ENCODE measurements at regions not wholly inside any gene's neighbourhood (a gene's known extent, or its start where the extent isn't known, plus 50 kb on each side); places are given as distances from the start of the nearest gene placed in this dataset.

- TF ChIP-seq POLR2A (IDR thresholded peaks at IDR 0.05) = no peak
- no peak for TF ChIP-seq CTCF (IDR thresholded peaks at IDR 0.05)
- no peaks in the 10 kb centered on the region for H3K36me3 ChIP-seq (replicated peaks in 1 of 2)
- intact Hi-C loops (cut with DNase I) = no loop called here
These were observed 775.7 kb downstream of the TMTC2 start for GRCh38 chr12:83462419-83462818.

GRCh38 chr12:83461336-83461935 is 774.7 kb downstream of the TMTC2 start:
- DNase-seq = no peak
- H3K27ac ChIP-seq = no peak overlapping the region
- 60 to 72% (median 71%) methylated on average over 3 of the region's 3 CpGs for WGBS, 4 donors
- intact Hi-C loops (cut with DNase I) = no loop called here
- peaks cover 0 to 5% (median 0%) of the 10 kb centered on the region in 3 donors for H3K9me3 ChIP-seq (replicated peaks in 1 of 3)
- no peaks in the 10 kb centered on the region for H3K4me1 ChIP-seq (replicated peaks in 1 of 2)
- no peak overlapping the region for H3K4me3 ChIP-seq
- no peaks in the 10 kb centered on the region for H3K36me3 ChIP-seq (replicated peaks in 1 of 2)
- TF ChIP-seq CTCF (IDR thresholded peaks at IDR 0.05) (no peak), POLR2A (IDR thresholded peaks at IDR 0.05) (no peak)
- H3K27me3 ChIP-seq = no peaks in the 10 kb centered on the region

More at GRCh38 chr12:83462419-83462818, 775.7 kb downstream of the TMTC2 start:
- Histone ChIP-seq H3K4me3 (no peak overlapping the region), H3K27ac (no peak overlapping the region), H3K9me3 (replicated peaks in 1 of 3) (peaks cover 0 to 5% (median 0%) of the 10 kb centered on the region in 3 donors), H3K27me3 (no peaks in the 10 kb centered on the region), H3K4me1 (replicated peaks in 1 of 2) (no peaks in the 10 kb centered on the region)
- DNase-seq = no peak

- Histone ChIP-seq H3K4me1 (replicated peaks in 1 of 2) (no peaks in the 10 kb centered on the region), H3K4me3 (no peak overlapping the region), H3K36me3 (replicated peaks in 1 of 2) (no peaks in the 10 kb centered on the region), H3K27me3 (no peaks in the 10 kb centered on the region), H3K9me3 (replicated peaks in 1 of 3) (no peaks in the 10 kb centered on the region), H3K27ac (no peak overlapping the region)
- DNase-seq = no peak
- intact Hi-C loops (cut with DNase I) = no loop called here
- WGBS, 4 donors = 77 to 88% (median 84%) methylated on average over 2 of the region's 2 CpGs
- TF ChIP-seq CTCF (IDR thresholded peaks at IDR 0.05) (no peak), POLR2A (IDR thresholded peaks at IDR 0.05) (no peak)
These were observed 764.5 kb downstream of the TMTC2 start for GRCh38 chr12:83451189-83451588.

- DNase-seq = no peak
- TF ChIP-seq POLR2A (IDR thresholded peaks at IDR 0.05) (no peak), CTCF (IDR thresholded peaks at IDR 0.05) (no peak)
- H3K9me3 ChIP-seq (replicated peaks in 1 of 3) = no peaks in the 10 kb centered on the region
- no peaks in the 10 kb centered on the region for H3K36me3 ChIP-seq (replicated peaks in 1 of 2)
- intact Hi-C loops (cut with DNase I) = no loop called here
- H3K27me3 ChIP-seq = no peaks in the 10 kb centered on the region
- H3K4me3 ChIP-seq = no peak overlapping the region
- no peaks in the 10 kb centered on the region for H3K4me1 ChIP-seq (replicated peaks in 1 of 2)
- H3K27ac ChIP-seq = no peak overlapping the region
- 29 to 44% (median 31%) methylated on average over 1 of the region's 1 CpG for WGBS, 4 donors
These were observed 747.9 kb downstream of the TMTC2 start for GRCh38 chr12:83434600-83434999.

Measured in adrenal gland (tissue), 9 donors.